ELR (cell line): ENCODE measurements at regions not wholly inside any gene's neighbourhood (a gene's known extent, or its start where the extent isn't known, plus 50 kb on each side); places are given as distances from the start of the nearest gene placed in this dataset.
"Not testable (repeated sequence)": the region's sequence is repeated elsewhere in the genome, so short reads cannot be mapped to it uniquely, and the experiment has no call there.

Experiments
- DNase-seq: peaks from one replicate; pipeline ENCODE4 v3.0.0-alpha.2; 2015; ENCODE audit warnings: low read depth

DNA sequence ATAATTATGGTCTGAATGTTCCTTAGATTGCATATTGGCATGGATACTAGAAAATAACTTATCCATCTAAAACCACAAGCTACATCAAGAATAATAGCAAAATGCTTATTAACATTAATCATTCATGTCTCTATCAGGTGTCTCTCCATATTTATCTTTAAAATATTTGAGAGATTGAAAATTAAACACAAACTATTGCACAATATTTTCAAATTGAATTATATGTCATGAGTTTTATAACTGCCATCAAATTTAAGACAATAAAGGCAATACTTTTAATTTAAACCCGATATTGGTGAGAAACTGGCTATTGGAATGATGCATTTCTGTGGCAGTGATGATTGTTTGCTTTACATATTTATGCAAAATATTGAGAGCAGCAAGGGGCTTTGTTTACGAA is 1506.8 kb upstream of the B3GALT2 start:
- no peak for DNase-seq

DNA sequence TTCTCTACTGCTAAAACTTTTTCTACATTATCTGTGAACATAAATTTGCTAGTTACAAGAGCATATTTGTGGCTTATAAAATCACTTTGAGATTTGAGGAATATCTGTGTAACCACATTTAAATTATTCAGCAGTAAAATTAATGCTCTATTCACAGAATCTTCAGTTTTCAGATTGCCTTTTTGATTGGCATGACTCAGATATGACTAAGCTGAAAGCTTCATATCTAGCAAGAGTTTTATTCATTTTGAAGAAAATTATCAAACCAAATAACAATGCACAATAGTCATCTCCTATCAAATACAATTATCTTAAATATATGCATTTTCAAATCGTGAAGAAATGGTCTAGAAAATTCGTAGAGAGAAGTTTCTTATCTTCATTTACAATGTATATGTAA is 1498.2 kb upstream of the B3GALT2 start:
- DNase-seq, result peak; percentile 52

- peak; percentile 84 for DNase-seq
These were observed 1471.7 kb upstream of the B3GALT2 start for GRCh38 chr1:194658090-194658439.

- no peak for DNase-seq
These were observed 1468.5 kb upstream of the B3GALT2 start for GRCh38 chr1:194654956-194655355.

DNA sequence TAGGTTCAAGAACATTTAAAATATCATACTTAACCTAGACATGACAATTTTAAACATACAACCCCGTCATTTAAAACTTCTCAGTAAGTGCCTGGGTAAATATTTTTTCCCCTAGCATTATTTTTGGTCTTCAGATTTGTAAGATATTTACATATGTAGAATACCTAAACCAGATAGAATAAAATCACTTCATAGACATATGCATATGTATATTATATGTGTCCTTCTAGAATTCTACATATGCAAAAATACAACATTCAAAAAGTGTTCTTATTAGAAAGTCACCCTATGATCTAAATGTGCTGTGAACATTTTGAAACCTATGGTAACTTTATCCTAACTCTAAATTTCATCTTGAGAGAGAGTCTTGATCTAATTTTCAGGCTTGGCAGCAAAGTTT is 1467.0 kb upstream of the B3GALT2 start:
- no peak for DNase-seq

DNA sequence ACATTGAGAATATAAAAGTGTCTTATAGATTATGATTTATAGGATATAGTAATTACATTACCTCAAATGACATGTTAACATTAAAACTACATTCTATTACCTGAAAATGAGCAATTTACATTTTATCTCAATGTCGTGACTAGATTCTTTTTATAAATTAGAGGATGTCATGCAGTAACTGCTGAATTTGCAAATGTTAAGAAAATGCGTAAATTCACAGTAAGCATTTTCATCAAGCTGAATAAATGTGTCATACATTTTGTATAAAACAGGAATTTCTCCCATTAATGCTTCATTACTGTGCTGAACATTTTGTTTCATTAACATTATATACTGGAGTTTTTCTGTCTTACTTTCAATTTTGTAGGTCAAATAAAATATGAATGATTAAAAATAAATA is 1460.7 kb upstream of the B3GALT2 start:
- DNase-seq, result no peak

DNA sequence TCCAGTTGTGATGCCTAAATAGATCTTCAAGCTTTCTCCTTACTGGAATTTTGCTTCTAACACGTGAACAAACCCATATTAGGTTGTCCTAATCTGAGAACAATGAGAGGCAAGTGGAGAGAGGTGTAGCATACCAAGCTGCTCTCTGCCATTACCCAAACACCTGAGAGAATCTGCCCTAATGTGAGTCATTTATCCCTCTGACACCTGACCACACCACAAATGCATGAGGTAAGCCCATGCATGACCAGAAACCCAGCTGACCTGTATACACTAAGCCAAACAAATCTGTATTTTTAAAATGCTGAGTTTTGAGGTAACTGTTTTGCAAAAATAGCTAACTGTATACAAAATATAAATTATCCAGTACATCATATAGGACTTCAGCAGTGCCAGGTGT is 1458.1 kb upstream of the B3GALT2 start:
- DNase-seq, result no peak

GRCh38 chr1:194640322-194640721 is 1453.9 kb upstream of the B3GALT2 start:
- DNase-seq, result no peak

GRCh38 chr1:194629011-194629410 is 1442.6 kb upstream of the B3GALT2 start:
- no peak for DNase-seq

DNA sequence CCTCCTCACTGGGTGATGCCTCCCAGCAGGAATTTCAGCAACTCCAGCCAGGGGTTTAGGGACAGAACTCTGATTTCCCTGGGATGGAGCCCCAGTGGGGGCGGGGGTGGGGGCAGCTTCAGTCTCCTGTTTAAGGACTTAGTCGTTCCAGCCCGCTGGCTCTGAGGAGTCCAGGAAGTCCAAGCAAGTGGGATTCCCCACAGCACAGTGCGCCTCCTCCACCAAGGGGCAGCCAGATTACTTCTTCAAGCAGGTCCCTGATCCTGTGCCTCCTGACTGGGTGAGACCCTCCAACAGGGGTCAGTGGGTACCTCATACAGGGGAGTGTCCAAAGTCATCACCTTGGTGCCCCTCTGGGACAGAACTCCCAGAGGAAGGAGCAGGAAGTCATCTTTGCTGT is 1438.4 kb upstream of the B3GALT2 start:
- DNase-seq, result no peak

GRCh38 chr1:194618101-194618500 is 1431.7 kb upstream of the B3GALT2 start:
- DNase-seq, result no peak

GRCh38 chr1:194617272-194617671 is 1430.9 kb upstream of the B3GALT2 start:
- not testable (repeated sequence) for DNase-seq

DNA sequence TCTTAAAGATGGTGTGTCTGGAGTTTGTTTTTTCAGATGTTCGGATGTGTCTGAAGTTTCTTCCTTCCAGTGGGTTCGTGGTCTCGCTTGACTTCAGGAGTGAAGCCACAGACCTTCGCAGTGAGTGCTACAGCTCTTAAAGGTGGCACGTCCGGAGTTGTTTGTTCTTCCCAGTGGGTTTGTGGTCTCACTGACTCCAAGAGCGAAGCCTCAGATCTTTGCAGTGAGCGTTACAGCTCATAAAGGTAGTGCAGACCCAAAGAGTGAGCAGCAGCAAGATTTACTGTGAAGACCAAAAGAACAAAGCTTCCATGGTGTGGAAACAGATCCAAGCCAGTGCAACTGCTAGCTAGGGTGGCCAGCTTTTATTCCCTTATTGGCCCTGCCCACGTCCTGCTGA is 1430.4 kb upstream of the B3GALT2 start:
- no peak for DNase-seq

DNA sequence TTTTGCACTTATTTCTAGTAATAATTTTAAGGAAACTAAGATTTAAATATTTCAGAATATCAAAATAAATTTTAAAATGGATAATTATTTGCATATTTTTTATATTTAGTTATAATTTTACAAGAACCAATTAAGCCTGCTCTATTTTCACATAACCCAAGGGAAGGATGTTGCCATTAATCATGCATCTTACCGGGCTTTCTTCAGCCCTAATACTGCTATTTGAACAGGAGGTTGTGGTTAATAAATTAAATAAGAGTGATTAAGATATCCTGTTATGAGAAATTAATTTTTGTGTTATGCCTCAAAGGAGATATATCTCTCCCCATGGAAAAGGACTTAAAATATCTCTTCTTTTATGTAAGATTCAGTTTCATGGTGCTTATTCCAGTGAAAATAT is 1415.8 kb upstream of the B3GALT2 start:
- DNase-seq, result no peak

DNA sequence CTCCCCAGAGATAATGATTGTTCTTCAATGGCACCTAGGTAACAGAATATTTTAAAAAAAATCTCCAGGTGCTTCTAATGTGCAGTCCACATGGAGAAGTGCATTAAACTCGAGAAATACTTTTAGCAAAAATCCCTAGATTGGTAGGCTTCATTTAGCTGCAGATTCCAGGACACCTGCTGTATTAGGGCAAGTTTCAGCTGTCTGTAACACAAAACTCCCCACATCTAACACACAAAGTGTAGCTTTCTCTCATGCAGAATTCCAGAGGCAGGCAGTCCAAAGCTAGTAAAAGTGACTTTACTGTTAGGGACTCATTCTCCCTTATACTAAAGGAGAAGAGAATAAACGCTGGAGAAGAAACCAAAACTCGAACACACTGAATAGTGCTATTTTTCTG is 1414.3 kb upstream of the B3GALT2 start:
- DNase-seq, result no peak

DNA sequence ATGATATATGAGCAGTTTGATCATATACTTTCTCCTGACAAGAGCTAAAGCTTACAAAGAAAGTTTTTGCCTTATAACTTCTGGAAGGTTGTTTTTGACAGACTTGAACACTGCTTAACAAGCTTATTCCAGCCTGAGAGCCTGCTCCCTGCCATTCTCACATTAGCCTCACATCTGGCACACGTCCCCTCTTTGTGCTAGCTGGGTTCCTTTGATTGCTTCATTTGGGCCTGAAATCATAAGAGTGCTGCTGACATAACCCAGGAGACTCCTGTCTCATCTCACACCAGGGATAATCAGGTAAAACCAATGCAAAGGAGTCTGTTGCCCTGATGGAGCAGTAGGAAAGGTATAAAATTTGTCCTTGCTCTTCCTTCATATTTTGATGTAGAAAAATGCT is 1411.7 kb upstream of the B3GALT2 start:
- no peak for DNase-seq

DNA sequence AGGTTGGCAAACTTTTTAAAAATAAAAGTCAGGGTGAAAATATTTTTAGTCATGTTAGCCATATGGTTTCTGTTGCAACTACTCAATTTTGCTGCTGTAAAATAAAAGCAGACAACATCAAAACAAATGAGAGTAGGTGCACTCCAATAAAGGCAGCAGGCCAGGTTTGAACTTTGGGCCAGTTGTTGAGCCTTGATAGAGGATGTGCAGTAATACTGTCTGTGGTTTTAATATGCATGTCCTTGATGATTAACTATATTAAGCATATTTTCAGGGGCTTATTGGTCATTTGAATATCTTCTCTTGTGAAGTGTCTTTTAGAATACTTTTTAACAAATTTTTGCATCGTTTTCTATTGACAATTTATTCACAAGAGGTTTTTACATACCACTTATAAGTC is 1399.9 kb upstream of the B3GALT2 start:
- DNase-seq, result no peak

- DNase-seq, result no peak
These were observed 1397.6 kb upstream of the B3GALT2 start for GRCh38 chr1:194584052-194584451.

DNA sequence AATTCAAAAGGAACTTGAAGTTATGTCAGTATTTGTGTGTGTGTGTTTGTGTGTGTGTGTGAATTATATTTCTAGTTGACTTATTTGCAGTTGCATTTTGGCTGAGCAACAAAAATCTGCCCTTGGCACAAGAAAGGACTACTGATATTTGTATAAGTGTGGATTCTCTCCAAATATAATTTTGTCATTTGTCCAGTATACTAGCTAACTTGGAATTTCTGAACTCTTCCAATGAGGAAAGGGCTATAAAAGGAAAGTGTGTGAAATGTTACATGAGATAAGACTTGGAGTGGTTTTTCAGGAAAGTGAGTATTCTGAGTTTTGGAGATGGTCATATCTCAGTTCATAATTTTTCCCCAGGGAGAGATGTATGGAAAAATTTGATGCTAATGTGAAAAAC is 1384.1 kb upstream of the B3GALT2 start:
- DNase-seq, result no peak

DNA sequence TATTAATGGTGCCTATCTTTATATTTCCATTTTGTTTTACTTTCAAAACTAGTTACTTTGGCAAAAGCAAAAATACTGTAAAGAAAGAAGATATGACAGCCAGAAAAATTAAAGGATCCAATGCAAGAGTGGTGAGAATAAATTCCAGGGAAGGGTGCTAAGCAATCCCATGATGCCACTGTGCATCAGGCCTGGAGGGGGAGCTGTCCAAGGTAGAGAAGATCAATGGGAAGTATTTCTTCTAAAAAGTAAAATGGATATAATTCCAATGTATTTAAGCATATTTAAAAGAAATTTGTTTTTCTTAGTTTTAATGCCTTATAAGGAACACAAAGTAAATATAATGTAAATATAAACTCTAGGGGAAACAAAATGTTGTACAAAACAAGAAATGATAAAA is 1382.2 kb upstream of the B3GALT2 start:
- peak; percentile 25 for DNase-seq

- no peak for DNase-seq
These were observed 1361.7 kb upstream of the B3GALT2 start for GRCh38 chr1:194548071-194548470.

DNA sequence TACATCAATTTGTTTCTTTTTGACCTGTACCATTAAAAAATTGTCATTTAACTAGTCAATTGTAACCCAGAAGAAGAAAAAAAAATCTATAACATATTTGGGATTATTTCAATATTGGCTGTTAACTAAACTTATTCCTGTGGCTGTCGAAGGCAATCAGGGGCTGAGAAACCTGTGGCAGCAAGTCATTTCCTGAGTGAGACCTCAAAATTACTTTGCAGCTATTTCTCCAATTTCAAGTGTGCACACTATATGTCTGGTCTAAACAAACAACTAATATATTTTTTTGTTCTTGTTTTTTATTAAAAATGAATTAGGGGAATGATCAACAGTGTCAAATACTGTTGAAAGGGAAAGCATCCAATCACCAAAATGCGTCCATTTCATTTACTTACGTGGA is 1357.6 kb upstream of the B3GALT2 start:
- DNase-seq, result no peak

DNA sequence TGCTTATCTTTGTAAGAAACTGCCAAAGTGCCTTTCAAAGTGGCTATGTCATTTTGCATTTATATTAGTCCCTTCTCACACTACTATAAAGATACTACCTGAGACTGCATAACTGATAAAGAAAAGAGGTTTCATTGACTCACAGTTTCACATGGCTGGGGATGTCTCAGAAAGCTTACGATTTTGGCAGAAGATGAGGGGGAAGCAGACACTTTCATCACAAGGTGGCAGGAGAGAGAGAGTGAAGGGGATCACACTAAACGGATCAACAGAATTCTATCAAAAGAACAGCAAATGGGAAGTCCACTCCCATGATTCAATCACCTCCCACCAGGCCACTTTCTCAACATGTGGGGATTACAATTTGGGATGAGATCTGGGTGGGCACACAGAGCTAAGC is 1352.0 kb upstream of the B3GALT2 start:
- DNase-seq, result no peak

- DNase-seq, result no peak
These were observed 1351.1 kb upstream of the B3GALT2 start for GRCh38 chr1:194537521-194537920.

- DNase-seq, result no peak
These were observed 1349.0 kb upstream of the B3GALT2 start for GRCh38 chr1:194535369-194535768.
